Stomach smooth muscle (tissue), 2 donors: ENCODE measurements at regions not wholly inside any gene's neighbourhood (a gene's known extent, or its start where the extent isn't known, plus 50 kb on each side); places are given as distances from the start of the nearest gene placed in this dataset.

Source experiments
- H3K27ac ChIP-seq: one replicate; pipeline ENCODE4 v1.7.0; 2013; ENCODE audit warnings: mild to moderate bottlenecking, low read length, inconsistent platforms
- H3K27me3 ChIP-seq, 2 donors: one replicate each; pipeline ENCODE4 v1.7.0; 2013; ENCODE audit warnings: low read length in 2 of 2; ENCODE audit not compliant: insufficient read depth in 2 of 2, control insufficient read depth in 1 of 2
- H3K36me3 ChIP-seq, 2 donors: one replicate each; pipeline ENCODE4 v1.7.0; 2013; ENCODE audit warnings: low read length in 2 of 2; ENCODE audit not compliant: control insufficient read depth in 2 of 2, insufficient read depth in 2 of 2
- H3K4me1 ChIP-seq: one replicate; pipeline ENCODE4 v1.7.0; 2013; ENCODE audit warnings: low read length; ENCODE audit not compliant: control insufficient read depth, insufficient read depth
- H3K4me3 ChIP-seq, 2 donors: one replicate each; pipeline ENCODE4 v1.7.0; 2013; ENCODE audit warnings: low read length in 2 of 2
- H3K9ac ChIP-seq, 2 donors: one replicate each; pipeline ENCODE4 v1.7.0; 2013; ENCODE audit warnings: low read length in 2 of 2, mild to moderate bottlenecking in 1 of 2
- H3K9me3 ChIP-seq, 2 donors: one replicate each; pipeline ENCODE4 v1.7.0; 2013; ENCODE audit warnings: low read length in 2 of 2; ENCODE audit not compliant: control insufficient read depth in 2 of 2
- donor health status: healthy.
- donor health status: Pancreatic carcinoma.

DNA sequence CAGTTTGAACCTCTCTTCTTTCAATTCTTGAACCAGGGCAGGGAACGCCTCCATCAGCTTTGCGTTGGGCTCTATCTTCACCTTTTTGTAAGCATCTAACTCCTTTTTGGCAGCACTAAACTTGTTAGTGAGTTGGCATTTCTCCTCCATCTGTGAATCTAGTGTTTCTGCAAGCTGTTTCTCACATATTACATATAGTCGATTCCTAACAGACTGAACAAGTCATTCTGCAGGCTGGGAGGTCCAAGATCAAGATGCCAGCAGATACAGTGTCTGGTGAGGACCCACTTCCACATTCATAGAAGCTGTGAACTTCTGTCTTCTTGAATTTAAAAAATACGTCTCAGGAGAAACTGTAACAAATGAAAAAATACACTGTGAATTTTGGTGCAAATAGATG lies 539.7 kb downstream of the ANKRD7 start:
- H3K27ac ChIP-seq, result no peak overlapping the region
- no peaks in the 10 kb centered on the region for H3K27me3 ChIP-seq

DNA sequence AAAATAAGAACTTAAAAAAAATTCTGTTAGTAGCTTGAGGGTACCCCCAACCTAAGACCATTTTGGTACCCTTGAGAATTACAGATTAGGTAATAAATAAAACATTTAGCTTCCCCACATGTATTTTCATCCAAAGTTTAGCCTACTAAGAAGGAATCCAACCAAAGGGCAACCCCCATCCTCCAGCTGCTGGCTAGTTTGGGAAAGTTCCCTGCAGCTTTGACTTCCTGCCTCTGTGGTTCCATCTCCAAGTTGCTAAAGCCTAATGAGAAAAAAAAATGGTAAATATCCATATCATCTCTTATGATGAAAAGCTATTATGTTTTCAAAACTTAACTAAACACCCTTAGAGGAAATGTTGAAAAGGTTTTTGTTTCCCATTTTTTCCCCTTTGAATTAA lies 547.2 kb downstream of the ANKRD7 start:
- Histone ChIP-seq H3K9ac (no peak overlapping the region), H3K27ac (no peak overlapping the region), H3K9me3 (no peaks in the 10 kb centered on the region), H3K36me3 (no peaks in the 10 kb centered on the region), H3K4me3 (no peak overlapping the region), H3K27me3 (no peaks in the 10 kb centered on the region), H3K4me1 (no peaks in the 10 kb centered on the region)

More for the DNA sequence above, 539.7 kb downstream of the ANKRD7 start:
- no peak overlapping the region for H3K4me3 ChIP-seq
- H3K9me3 ChIP-seq, result no peaks in the 10 kb centered on the region
- H3K9ac ChIP-seq, result no peak overlapping the region
- no peaks in the 10 kb centered on the region for H3K4me1 ChIP-seq
- no peaks in the 10 kb centered on the region for H3K36me3 ChIP-seq

DNA sequence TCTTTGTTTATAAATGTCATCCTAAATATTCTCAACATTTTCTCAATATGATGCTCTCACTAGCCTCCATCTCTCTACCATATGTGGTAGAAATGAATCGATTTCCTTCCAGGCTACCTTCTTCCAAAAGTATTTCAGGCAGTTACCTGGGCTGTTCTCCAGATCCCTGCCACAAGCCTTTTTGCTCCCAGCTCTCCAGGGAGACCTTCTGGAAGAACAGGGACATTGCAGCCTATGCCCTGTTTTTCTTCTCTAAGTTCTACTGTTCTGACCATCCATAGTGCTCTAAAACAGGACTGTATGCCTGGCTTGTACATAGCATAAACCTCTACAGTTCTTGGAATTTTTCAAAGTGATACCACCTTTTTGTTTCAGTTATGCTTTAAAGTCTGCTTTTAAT lies 552.8 kb downstream of the ANKRD7 start:
- Histone ChIP-seq H3K9me3 (no peaks in the 10 kb centered on the region), H3K4me3 (no peak overlapping the region), H3K36me3 (no peaks in the 10 kb centered on the region), H3K4me1 (no peaks in the 10 kb centered on the region), H3K9ac (no peak overlapping the region), H3K27ac (no peak overlapping the region), H3K27me3 (no peaks in the 10 kb centered on the region)

- Histone ChIP-seq H3K36me3 (no peaks in the 10 kb centered on the region), H3K27ac (no peak overlapping the region), H3K9ac (no peak overlapping the region)
These were observed 568.2 kb downstream of the ANKRD7 start for GRCh38 chr7:118792682-118793081.

DNA sequence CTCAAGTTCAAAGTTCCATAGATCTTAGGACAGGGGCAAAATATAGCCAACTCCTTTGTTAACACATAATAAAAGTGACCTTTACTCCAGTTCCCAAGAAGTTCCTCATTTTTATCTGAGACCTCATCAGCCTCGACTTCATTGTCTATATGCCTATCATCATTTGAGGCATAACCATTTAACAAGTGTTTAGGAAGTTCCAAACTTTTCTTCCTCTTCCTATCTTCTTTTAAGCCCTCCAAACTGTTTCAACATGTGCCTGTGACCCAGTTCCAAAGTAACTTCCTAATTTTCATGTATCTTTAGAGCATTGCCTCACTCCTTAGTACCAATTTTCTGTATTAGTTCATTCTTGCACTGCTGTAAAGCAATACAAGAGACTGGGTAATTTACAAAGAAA lies 569.1 kb downstream of the ANKRD7 start:
- H3K4me1 ChIP-seq, result no peaks in the 10 kb centered on the region
- H3K4me3 ChIP-seq, result no peak overlapping the region
- no peaks in the 10 kb centered on the region for H3K9me3 ChIP-seq
- H3K9ac ChIP-seq, result no peak overlapping the region
- H3K27me3 ChIP-seq, result no peaks in the 10 kb centered on the region
- H3K36me3 ChIP-seq, result no peaks in the 10 kb centered on the region
- H3K27ac ChIP-seq, result no peak overlapping the region

More at GRCh38 chr7:118792682-118793081, 568.2 kb downstream of the ANKRD7 start:
- no peak overlapping the region for H3K4me3 ChIP-seq
- H3K9me3 ChIP-seq, result no peaks in the 10 kb centered on the region
- no peaks in the 10 kb centered on the region for H3K27me3 ChIP-seq
- H3K4me1 ChIP-seq, result no peaks in the 10 kb centered on the region

- H3K4me1 ChIP-seq, result no peaks in the 10 kb centered on the region
- no peaks in the 10 kb centered on the region for H3K27me3 ChIP-seq
- H3K9me3 ChIP-seq, result no peaks in the 10 kb centered on the region
- H3K27ac ChIP-seq, result no peak overlapping the region
- H3K36me3 ChIP-seq, result no peaks in the 10 kb centered on the region
- no peak overlapping the region for H3K9ac ChIP-seq
- no peak overlapping the region for H3K4me3 ChIP-seq
These were observed 569.9 kb downstream of the ANKRD7 start for GRCh38 chr7:118794419-118794818.

GRCh38 chr7:118801366-118801765 lies 576.9 kb downstream of the ANKRD7 start:
- Histone ChIP-seq H3K27ac (no peak overlapping the region), H3K4me1 (no peaks in the 10 kb centered on the region), H3K9ac (no peak overlapping the region), H3K4me3 (no peak overlapping the region), H3K9me3 (no peaks in the 10 kb centered on the region), H3K36me3 (no peaks in the 10 kb centered on the region), H3K27me3 (no peaks in the 10 kb centered on the region)

DNA sequence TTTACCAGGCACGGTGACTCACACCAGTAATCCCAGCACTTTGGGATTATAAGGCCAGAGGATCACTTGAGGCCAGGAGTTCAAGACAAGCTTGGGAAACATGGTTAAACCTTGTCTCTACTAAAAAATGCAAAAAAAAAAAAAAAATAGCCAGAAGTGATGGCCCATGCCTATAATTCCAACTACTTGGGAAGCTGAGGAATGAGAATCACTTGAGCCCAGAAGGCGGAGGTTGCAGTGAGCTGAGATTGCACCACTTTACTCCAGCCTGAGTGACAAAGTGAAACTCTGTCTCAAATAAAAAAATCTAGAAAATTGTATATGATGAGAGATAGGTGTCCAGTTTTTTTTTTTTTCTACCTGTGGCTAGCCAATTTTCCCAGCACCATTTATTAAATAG lies 578.2 kb downstream of the ANKRD7 start:
- no peak overlapping the region for H3K4me3 ChIP-seq
- no peaks in the 10 kb centered on the region for H3K9me3 ChIP-seq
- H3K36me3 ChIP-seq, result no peaks in the 10 kb centered on the region
- H3K27me3 ChIP-seq, result no peaks in the 10 kb centered on the region
- H3K27ac ChIP-seq, result no peak overlapping the region
- no peak overlapping the region for H3K9ac ChIP-seq
- no peaks in the 10 kb centered on the region for H3K4me1 ChIP-seq

DNA sequence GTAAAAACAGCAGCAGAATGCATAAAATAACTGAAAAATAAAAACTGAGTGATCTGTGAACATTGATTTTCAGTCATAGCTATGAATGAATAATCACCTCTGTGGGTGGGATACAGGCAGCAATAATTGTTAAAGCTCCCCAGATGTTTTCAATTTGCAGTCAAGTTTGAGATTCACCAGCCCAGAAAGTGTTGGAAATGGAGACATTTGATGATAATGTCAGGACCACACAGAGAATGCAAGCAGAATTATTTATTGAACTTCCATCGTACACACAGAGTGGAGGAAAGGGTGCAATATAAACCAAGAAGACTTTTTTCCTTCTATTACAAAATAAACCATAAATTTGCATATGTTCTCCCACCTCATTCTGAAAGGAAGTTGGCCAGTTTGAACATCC lies 601.7 kb downstream of the ANKRD7 start:
- H3K9ac ChIP-seq, result no peak overlapping the region
- no peaks in the 10 kb centered on the region for H3K27me3 ChIP-seq
- H3K9me3 ChIP-seq, result no peaks in the 10 kb centered on the region
- no peaks in the 10 kb centered on the region for H3K4me1 ChIP-seq
- H3K4me3 ChIP-seq, result no peak overlapping the region
- no peak overlapping the region for H3K27ac ChIP-seq
- H3K36me3 ChIP-seq, result no peaks in the 10 kb centered on the region

DNA sequence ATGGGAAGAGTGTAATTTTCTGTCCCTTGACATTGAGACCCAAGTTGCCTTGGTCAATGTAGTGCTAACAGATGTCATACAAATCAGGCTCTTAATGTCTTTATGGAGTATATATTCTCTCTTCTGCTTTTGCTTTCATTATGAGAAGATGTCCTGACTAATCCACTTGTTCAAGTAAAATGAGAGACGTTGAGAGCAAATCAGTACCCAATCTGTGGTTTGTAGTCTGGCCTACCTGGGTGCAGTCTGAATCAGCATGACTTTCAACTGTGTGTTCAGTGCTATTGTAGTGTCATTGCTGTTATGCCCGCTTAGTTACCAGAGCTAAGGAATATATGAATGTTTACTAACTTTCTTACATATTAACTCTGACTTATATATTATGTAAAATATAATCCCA lies 612.4 kb downstream of the ANKRD7 start:
- Histone ChIP-seq H3K4me3 (no peak overlapping the region), H3K9ac (no peak overlapping the region), H3K27ac (no peak overlapping the region), H3K4me1 (no peaks in the 10 kb centered on the region), H3K9me3 (peaks cover 0 to 4% of the 10 kb centered on the region in 2 donors), H3K36me3 (no peaks in the 10 kb centered on the region), H3K27me3 (no peaks in the 10 kb centered on the region)

DNA sequence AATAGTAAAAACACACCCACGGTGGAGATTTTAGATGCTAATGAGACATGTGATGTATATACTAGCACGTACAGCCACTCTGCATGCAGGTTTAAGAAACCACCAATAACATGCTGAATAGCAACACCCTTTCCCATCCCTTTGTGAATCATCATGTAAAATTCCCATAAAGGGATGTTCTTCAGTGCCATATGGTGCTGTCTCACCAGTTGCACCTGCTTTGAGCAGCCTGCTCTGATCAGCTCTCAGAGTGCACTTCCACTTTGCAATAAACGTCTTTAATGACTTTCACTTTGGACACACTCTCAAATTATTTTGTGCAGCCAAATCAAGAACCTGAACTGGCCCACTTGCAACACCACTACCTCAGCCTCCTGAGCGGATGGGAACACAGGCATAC lies 615.0 kb downstream of the ANKRD7 start:
- no peak overlapping the region for H3K9ac ChIP-seq
- no peaks in the 10 kb centered on the region for H3K36me3 ChIP-seq
- no peak overlapping the region for H3K4me3 ChIP-seq
- H3K9me3 ChIP-seq, result no peaks in the 10 kb centered on the region
- no peaks in the 10 kb centered on the region for H3K27me3 ChIP-seq
- H3K4me1 ChIP-seq, result no peaks in the 10 kb centered on the region
- H3K27ac ChIP-seq, result no peak overlapping the region

- Histone ChIP-seq H3K9me3 (no peaks in the 10 kb centered on the region), H3K4me1 (no peaks in the 10 kb centered on the region), H3K27me3 (no peaks in the 10 kb centered on the region), H3K27ac (no peak overlapping the region), H3K36me3 (no peaks in the 10 kb centered on the region), H3K4me3 (no peak overlapping the region), H3K9ac (no peak overlapping the region)
These were observed 619.0 kb downstream of the ANKRD7 start for GRCh38 chr7:118843456-118843855.
